ENCODE measurements at regions not wholly inside any gene's neighbourhood (a gene's known extent, or its start where the extent isn't known, plus 50 kb on each side); places are given as distances from the start of the nearest gene placed in this dataset.
"Not testable (repeated sequence)": the region's sequence is repeated elsewhere in the genome, so short reads cannot be mapped to it uniquely, and the experiment has no call there.

DNA sequence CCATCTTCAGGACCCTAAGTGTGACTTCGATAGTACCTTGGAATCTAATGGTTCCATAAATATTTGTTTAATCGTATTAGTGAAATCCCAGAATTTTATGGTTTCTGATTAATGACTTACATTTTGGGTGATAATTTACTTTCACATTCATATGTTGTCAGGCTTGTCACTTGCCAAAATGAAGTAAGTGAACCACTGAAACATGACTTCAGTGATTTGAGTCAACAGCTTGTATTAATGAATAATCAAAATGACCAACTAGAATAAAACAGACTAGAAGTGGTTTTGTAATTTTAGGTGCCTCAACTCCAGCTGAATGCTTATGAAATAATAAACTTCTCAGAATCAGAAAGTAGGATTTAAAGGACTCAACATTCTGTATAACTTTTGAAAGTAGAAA is 517.1 kb downstream of the PRKD1 start:
- H3K36me3 ChIP-seq (replicated peaks) = no peaks in the 10 kb centered on the region
- H3K27me3 ChIP-seq (replicated peaks) = no peaks in the 10 kb centered on the region
- DNase-seq = no peak
- no peak overlapping the region for H3K27ac ChIP-seq
- TF ChIP-seq, protein P1, sequence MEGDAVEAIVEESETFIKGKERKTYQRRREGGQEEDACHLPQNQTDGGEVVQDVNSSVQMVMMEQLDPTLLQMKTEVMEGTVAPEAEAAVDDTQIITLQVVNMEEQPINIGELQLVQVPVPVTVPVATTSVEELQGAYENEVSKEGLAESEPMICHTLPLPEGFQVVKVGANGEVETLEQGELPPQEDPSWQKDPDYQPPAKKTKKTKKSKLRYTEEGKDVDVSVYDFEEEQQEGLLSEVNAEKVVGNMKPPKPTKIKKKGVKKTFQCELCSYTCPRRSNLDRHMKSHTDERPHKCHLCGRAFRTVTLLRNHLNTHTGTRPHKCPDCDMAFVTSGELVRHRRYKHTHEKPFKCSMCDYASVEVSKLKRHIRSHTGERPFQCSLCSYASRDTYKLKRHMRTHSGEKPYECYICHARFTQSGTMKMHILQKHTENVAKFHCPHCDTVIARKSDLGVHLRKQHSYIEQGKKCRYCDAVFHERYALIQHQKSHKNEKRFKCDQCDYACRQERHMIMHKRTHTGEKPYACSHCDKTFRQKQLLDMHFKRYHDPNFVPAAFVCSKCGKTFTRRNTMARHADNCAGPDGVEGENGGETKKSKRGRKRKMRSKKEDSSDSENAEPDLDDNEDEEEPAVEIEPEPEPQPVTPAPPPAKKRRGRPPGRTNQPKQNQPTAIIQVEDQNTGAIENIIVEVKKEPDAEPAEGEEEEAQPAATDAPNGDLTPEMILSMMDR (IDR thresholded peaks at IDR 0.05; ENCODE audit: low read depth, low read length, missing control alignments) = no peak
- in situ Hi-C loops (cut with HindIII; ENCODE audit: low pct_ligation_motif_present, low sequenced_read_pairs) = no loop called here
- H3K4me3 ChIP-seq (ENCODE audit: low read depth, low read length) = no peak overlapping the region

DNA sequence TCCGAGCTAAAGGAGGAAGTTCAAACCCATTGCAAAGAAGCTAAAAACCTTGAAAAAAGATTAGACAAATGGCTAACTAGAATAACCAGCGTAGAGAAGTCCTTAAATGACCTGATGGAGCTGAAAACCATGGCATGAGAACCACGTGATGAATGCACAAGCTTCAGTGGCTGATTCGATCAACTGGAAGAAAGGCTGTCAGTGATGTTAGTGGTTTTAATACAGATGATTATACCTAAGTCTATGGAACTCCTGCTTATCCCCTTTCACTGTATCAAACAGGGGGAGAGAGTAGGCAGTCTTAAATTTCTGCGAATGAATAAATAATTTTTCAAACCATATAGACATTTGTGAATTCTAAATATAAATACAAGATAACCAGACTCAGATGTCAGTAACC is 512.7 kb downstream of the PRKD1 start:
- H3K27ac ChIP-seq; H3K4me3 ChIP-seq (ENCODE audit: low read depth, low read length); H3K36me3 ChIP-seq (replicated peaks); DNase-seq; H3K27me3 ChIP-seq (replicated peaks); in situ Hi-C loops (cut with HindIII; ENCODE audit: low pct_ligation_motif_present, low sequenced_read_pairs): not testable (repeated sequence)

DNA sequence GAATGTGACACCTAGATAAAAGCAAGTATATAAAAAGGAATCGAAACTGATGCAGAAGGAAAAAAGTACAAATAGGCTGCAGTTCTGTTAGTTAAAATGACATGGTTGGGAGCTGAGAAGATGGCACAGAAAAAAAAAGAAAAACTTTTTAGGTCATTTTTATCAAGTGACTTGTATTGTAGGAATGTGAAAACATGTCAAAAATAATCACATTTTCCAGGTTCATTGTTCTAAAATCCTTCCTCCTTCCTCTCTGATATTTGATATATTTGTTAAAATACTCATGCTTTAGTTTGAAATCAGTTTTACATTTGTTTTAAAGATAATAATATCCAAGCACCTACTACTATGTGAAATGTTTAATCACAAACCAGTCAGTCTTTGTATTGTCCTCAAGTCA is 507.9 kb downstream of the PRKD1 start:
- in situ Hi-C loops (cut with HindIII; ENCODE audit: low pct_ligation_motif_present, low sequenced_read_pairs) = no loop called here
- Histone ChIP-seq H3K4me3 (ENCODE audit: low read depth, low read length) (no peak overlapping the region), H3K36me3 (replicated peaks) (no peaks in the 10 kb centered on the region), H3K27me3 (replicated peaks) (no peaks in the 10 kb centered on the region), H3K27ac (no peak overlapping the region)
- DNase-seq = no peak
- TF ChIP-seq, protein P1 (IDR thresholded peaks at IDR 0.05; ENCODE audit: low read depth, low read length, missing control alignments) = no peak

DNA sequence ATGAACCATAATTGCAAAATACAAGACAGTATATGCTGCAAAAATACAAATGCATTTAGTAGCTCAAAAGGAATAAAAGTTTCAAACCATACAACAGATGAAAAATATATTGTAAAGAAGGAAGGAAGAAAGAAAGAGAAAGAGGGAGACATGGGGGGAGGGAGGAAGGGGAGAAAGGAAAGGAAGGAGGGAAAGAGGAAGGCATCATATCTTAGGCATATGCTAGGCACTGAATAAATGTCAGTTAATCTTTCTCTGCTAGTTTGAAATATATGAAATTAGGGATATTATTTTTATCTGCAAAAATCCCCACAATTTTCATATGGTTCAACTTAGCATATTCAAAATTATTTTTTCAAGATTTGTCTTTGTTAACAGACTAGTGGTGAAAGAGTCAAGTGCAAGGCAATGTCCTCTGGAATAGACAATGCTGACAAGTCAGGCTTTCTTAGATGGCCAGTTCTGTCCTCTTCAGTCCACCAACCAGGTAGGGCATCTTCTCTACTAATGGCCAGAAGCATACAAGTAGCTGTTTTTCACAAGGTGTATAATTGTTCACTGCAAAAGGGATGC is 506.4 kb downstream of the PRKD1 start:
- TF ChIP-seq, protein P1 (IDR thresholded peaks at IDR 0.05; ENCODE audit: low read depth, low read length, missing control alignments) = no peak
- in situ Hi-C loops (cut with HindIII; ENCODE audit: low pct_ligation_motif_present, low sequenced_read_pairs) = no loop called here

DNA sequence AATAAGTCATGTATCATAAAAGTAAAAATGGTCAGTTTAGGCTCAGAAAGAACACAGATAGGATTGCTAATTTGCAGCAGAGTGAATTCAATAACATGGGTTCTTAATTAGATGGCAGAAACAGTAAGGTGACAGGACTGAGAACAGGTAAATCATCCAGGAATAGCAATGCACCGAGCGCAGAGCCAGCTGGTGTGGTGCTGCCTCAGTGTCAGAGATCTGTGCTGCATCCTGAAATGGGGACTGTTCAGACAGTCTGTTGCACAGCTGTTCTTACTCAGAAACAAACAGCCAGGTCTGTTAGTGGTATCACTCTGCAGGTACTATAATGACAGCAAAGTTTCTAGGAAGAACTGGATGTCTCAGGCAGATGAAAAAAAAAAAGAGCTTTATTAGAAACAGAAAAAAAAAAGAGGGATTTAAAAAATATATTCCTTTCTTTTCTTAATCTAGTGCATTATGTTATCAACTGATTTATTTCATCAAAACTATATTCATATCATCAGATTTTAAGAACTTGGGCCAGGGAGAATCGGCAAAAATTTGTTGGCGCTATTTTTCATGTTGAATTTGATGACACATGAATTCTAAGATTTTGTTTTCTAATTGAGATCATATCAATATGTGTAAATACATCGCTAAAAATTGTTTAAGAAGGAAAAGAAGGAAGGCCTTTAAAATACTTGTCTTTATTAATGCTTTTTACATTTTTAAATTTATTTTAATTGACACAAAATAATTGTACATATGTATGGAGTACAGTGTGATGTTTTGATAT is 501.8 kb downstream of the PRKD1 start:
- H3K36me3 ChIP-seq (replicated peaks) = no peaks in the 10 kb centered on the region

More for the DNA sequence above, 506.4 kb downstream of the PRKD1 start:
- no peaks in the 10 kb centered on the region for H3K27me3 ChIP-seq (replicated peaks)
- no peak for DNase-seq
- no peak overlapping the region for H3K4me3 ChIP-seq (ENCODE audit: low read depth, low read length)
- no peaks in the 10 kb centered on the region for H3K36me3 ChIP-seq (replicated peaks)
- H3K27ac ChIP-seq = no peak overlapping the region

DNA sequence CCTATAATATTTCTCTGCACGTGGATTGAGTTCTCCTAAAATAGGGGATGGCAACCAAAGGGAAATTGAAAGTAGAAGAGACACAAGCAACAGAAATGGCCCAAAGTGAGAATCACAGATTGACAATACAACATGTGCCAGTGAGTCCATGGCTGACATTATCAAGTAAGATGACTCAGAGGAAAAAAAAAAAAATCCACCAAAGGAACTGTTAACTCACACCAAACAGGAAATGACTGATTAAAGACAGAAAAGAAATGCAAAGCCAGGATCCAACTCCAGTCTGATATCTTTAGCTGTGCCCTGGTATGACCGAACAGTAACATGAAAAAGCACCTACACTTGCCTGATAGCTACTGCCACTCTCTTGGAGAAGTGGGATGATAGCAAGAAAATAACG is 485.0 kb downstream of the PRKD1 start:
- H3K36me3 ChIP-seq (replicated peaks) = no peaks in the 10 kb centered on the region
- in situ Hi-C loops (cut with HindIII; ENCODE audit: low pct_ligation_motif_present, low sequenced_read_pairs) = no loop called here
- H3K27me3 ChIP-seq (replicated peaks) = no peaks in the 10 kb centered on the region
- TF ChIP-seq, protein P1 (IDR thresholded peaks at IDR 0.05; ENCODE audit: low read depth, low read length, missing control alignments) = no peak
- DNase-seq = peak; percentile 7
- no peak overlapping the region for H3K4me3 ChIP-seq (ENCODE audit: low read depth, low read length)
- H3K27ac ChIP-seq = no peak overlapping the region

More for the DNA sequence above, 501.8 kb downstream of the PRKD1 start:
- TF ChIP-seq, protein P1 (IDR thresholded peaks at IDR 0.05; ENCODE audit: low read depth, low read length, missing control alignments) = no peak
- Histone ChIP-seq H3K27me3 (replicated peaks) (no peaks in the 10 kb centered on the region), H3K27ac (no peak overlapping the region), H3K4me3 (ENCODE audit: low read depth, low read length) (no peak overlapping the region)
- DNase-seq = no peak
- in situ Hi-C loops (cut with HindIII; ENCODE audit: low pct_ligation_motif_present, low sequenced_read_pairs) = no loop called here

Data from brain microvascular endothelial cell (primary cell).